ENCODE measurements at regions not wholly inside any gene's neighbourhood (a gene's known extent, or its start where the extent isn't known, plus 50 kb on each side); places are given as distances from the start of the nearest gene placed in this dataset.
"Not testable (repeated sequence)": the region's sequence is repeated elsewhere in the genome, so short reads cannot be mapped to it uniquely, and the experiment has no call there.

- in situ Hi-C loops (cut with HindIII; ENCODE audit: low pct_ligation_motif_present, low pct_unique_long_range_greater_than_20kb, low sequenced_read_pairs) = no loop called here
- DNase-seq = no peak
These were observed 226.5 kb downstream of the FOXD2 start for GRCh38 chr1:47664356-47664755.

GRCh38 chr1:47664896-47665295 is 227.1 kb downstream of the FOXD2 start:
- DNase-seq; in situ Hi-C loops (cut with HindIII; ENCODE audit: low pct_ligation_motif_present, low pct_unique_long_range_greater_than_20kb, low sequenced_read_pairs): not testable (repeated sequence)

- no peak for DNase-seq
- in situ Hi-C loops (cut with HindIII; ENCODE audit: low pct_ligation_motif_present, low pct_unique_long_range_greater_than_20kb, low sequenced_read_pairs) = no loop called here
These were observed 231.3 kb downstream of the FOXD2 start for GRCh38 chr1:47669081-47669585.

GRCh38 chr1:47672622-47673021 is 234.8 kb downstream of the FOXD2 start:
- no peak for DNase-seq
- in situ Hi-C loops (cut with HindIII; ENCODE audit: low pct_ligation_motif_present, low pct_unique_long_range_greater_than_20kb, low sequenced_read_pairs) = no loop called here

- no peak for DNase-seq
- in situ Hi-C loops (cut with HindIII; ENCODE audit: low pct_ligation_motif_present, low pct_unique_long_range_greater_than_20kb, low sequenced_read_pairs) = no loop called here
These were observed 236.3 kb downstream of the FOXD2 start for GRCh38 chr1:47674189-47674588.

- in situ Hi-C loops (cut with HindIII; ENCODE audit: low pct_ligation_motif_present, low pct_unique_long_range_greater_than_20kb, low sequenced_read_pairs) = no loop called here
- DNase-seq = no peak
These were observed 237.3 kb downstream of the FOXD2 start for GRCh38 chr1:47675047-47675675.

GRCh38 chr1:47675721-47676120 is 237.9 kb downstream of the FOXD2 start:
- no peak for DNase-seq
- in situ Hi-C loops (cut with HindIII; ENCODE audit: low pct_ligation_motif_present, low pct_unique_long_range_greater_than_20kb, low sequenced_read_pairs) = no loop called here

- in situ Hi-C loops (cut with HindIII; ENCODE audit: low pct_ligation_motif_present, low pct_unique_long_range_greater_than_20kb, low sequenced_read_pairs) = no loop called here
- no peak for DNase-seq
These were observed 238.6 kb downstream of the FOXD2 start for GRCh38 chr1:47676311-47677054.

GRCh38 chr1:47677241-47677940 is 239.5 kb downstream of the FOXD2 start:
- in situ Hi-C loops (cut with HindIII; ENCODE audit: low pct_ligation_motif_present, low pct_unique_long_range_greater_than_20kb, low sequenced_read_pairs) = no loop called here
- no peak for DNase-seq

- no peak for DNase-seq
- in situ Hi-C loops (cut with HindIII; ENCODE audit: low pct_ligation_motif_present, low pct_unique_long_range_greater_than_20kb, low sequenced_read_pairs) = no loop called here
These were observed 240.7 kb downstream of the FOXD2 start for GRCh38 chr1:47678464-47678980.

GRCh38 chr1:47679301-47679791 is 241.5 kb downstream of the FOXD2 start:
- in situ Hi-C loops (cut with HindIII; ENCODE audit: low pct_ligation_motif_present, low pct_unique_long_range_greater_than_20kb, low sequenced_read_pairs) = no loop called here
- DNase-seq = no peak

- no peak for DNase-seq
- in situ Hi-C loops (cut with HindIII; ENCODE audit: low pct_ligation_motif_present, low pct_unique_long_range_greater_than_20kb, low sequenced_read_pairs) = no loop called here
These were observed 242.0 kb downstream of the FOXD2 start for GRCh38 chr1:47679826-47680225.

- no peak for DNase-seq
- in situ Hi-C loops (cut with HindIII; ENCODE audit: low pct_ligation_motif_present, low pct_unique_long_range_greater_than_20kb, low sequenced_read_pairs) = no loop called here
These were observed 243.1 kb downstream of the FOXD2 start for GRCh38 chr1:47680815-47681475.

GRCh38 chr1:47681735-47682134 is 243.9 kb downstream of the FOXD2 start:
- in situ Hi-C loops (cut with HindIII; ENCODE audit: low pct_ligation_motif_present, low pct_unique_long_range_greater_than_20kb, low sequenced_read_pairs) = no loop called here
- DNase-seq = no peak

GRCh38 chr1:47682198-47682597 is 244.4 kb downstream of the FOXD2 start:
- DNase-seq = no peak
- in situ Hi-C loops (cut with HindIII; ENCODE audit: low pct_ligation_motif_present, low pct_unique_long_range_greater_than_20kb, low sequenced_read_pairs) = no loop called here

GRCh38 chr1:47682786-47683350 is 245.0 kb downstream of the FOXD2 start:
- DNase-seq = no peak
- in situ Hi-C loops (cut with HindIII; ENCODE audit: low pct_ligation_motif_present, low pct_unique_long_range_greater_than_20kb, low sequenced_read_pairs) = no loop called here

GRCh38 chr1:47683401-47683800 is 245.6 kb downstream of the FOXD2 start:
- DNase-seq = no peak
- in situ Hi-C loops (cut with HindIII; ENCODE audit: low pct_ligation_motif_present, low pct_unique_long_range_greater_than_20kb, low sequenced_read_pairs) = no loop called here

- in situ Hi-C loops (cut with HindIII; ENCODE audit: low pct_ligation_motif_present, low pct_unique_long_range_greater_than_20kb, low sequenced_read_pairs) = no loop called here
- no peak for DNase-seq
These were observed 246.7 kb downstream of the FOXD2 start for GRCh38 chr1:47684518-47684917.
